ENCODE measurements at regions not wholly inside any gene's neighbourhood (a gene's known extent, or its start where the extent isn't known, plus 50 kb on each side); places are given as distances from the start of the nearest gene placed in this dataset.

GRCh38 chr9:99348289-99348688 is 126.2 kb downstream of the SEC61B start:
- no TSS peak for BruUV-seq (replicated peaks)
- Histone ChIP-seq H3K4me1 (ENCODE audit: insufficient read depth, low read length, poor library complexity, severe bottlenecking) (peaks cover 6% of the 10 kb centered on the region), H3K4me3 (ENCODE audit: low read depth, low read length, poor library complexity, severe bottlenecking) (no peak overlapping the region), H3K27ac (ENCODE audit: low read depth, low read length, poor library complexity, severe bottlenecking) (no peak overlapping the region), H3K9me3 (ENCODE audit: low read depth, low read length, poor library complexity, severe bottlenecking) (no peaks in the 10 kb centered on the region), H3K36me3 (ENCODE audit: insufficient read depth, low read length, poor library complexity, severe bottlenecking) (no peaks in the 10 kb centered on the region), H3K27me3 (replicated peaks; ENCODE audit: insufficient read depth, low read depth, low read length, poor library complexity) (no peaks in the 10 kb centered on the region)
- no peak for DNase-seq (ENCODE audit: low spot score)
- ChIA-PET CTCF (no interaction called here), POLR2A (ENCODE audit: low non-redundant PET) (no interaction called here)
- TF ChIP-seq, protein P1, sequence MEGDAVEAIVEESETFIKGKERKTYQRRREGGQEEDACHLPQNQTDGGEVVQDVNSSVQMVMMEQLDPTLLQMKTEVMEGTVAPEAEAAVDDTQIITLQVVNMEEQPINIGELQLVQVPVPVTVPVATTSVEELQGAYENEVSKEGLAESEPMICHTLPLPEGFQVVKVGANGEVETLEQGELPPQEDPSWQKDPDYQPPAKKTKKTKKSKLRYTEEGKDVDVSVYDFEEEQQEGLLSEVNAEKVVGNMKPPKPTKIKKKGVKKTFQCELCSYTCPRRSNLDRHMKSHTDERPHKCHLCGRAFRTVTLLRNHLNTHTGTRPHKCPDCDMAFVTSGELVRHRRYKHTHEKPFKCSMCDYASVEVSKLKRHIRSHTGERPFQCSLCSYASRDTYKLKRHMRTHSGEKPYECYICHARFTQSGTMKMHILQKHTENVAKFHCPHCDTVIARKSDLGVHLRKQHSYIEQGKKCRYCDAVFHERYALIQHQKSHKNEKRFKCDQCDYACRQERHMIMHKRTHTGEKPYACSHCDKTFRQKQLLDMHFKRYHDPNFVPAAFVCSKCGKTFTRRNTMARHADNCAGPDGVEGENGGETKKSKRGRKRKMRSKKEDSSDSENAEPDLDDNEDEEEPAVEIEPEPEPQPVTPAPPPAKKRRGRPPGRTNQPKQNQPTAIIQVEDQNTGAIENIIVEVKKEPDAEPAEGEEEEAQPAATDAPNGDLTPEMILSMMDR (conservative IDR thresholded peaks at IDR 0.05; ENCODE audit: low read depth, low read length) = no peak
- TF ChIP-seq EZH2 (IDR thresholded peaks at IDR 0.05; ENCODE audit: borderline replicate concordance, low read depth, low read length, poor library complexity, severe bottlenecking) = no peak
- intact Hi-C loops (cut with micrococcal nuclease; ENCODE audit: unreplicated experiment) = no loop called here

DNA sequence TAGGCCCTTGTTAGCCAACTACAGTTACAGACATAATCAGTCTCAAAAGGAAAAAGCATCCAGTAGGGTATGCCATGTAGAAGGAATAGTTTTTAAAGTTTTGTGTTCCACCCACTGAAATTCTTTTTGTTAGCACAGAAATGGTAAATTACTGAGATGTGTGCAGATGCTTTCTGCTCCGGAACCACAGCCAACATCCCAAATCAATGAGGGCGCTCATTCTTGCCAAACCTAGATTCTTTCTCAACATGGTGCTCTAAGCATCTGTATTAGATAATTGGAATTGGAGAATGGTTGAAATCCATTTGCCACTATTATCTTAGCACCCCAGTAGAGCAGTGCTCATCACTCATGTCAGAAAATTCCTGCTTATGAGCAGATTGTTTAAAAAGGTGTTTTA is 127.8 kb downstream of the SEC61B start:
- DNase-seq (ENCODE audit: low spot score) = no peak
- Histone ChIP-seq H3K4me1 (ENCODE audit: insufficient read depth, low read length, poor library complexity, severe bottlenecking) (peaks cover 6% of the 10 kb centered on the region), H3K9me3 (ENCODE audit: low read depth, low read length, poor library complexity, severe bottlenecking) (no peaks in the 10 kb centered on the region), H3K4me3 (ENCODE audit: low read depth, low read length, poor library complexity, severe bottlenecking) (no peak overlapping the region), H3K36me3 (ENCODE audit: insufficient read depth, low read length, poor library complexity, severe bottlenecking) (no peaks in the 10 kb centered on the region), H3K27ac (ENCODE audit: low read depth, low read length, poor library complexity, severe bottlenecking) (no peak overlapping the region), H3K27me3 (replicated peaks; ENCODE audit: insufficient read depth, low read depth, low read length, poor library complexity) (no peaks in the 10 kb centered on the region)
- intact Hi-C loops (cut with micrococcal nuclease; ENCODE audit: unreplicated experiment) = no loop called here
- no TSS peak for BruUV-seq (replicated peaks)
- no peak for TF ChIP-seq EZH2 (IDR thresholded peaks at IDR 0.05; ENCODE audit: borderline replicate concordance, low read depth, low read length, poor library complexity, severe bottlenecking)
- TF ChIP-seq, protein P1 (conservative IDR thresholded peaks at IDR 0.05; ENCODE audit: low read depth, low read length) = no peak
- ChIA-PET CTCF (no interaction called here), POLR2A (ENCODE audit: low non-redundant PET) (no interaction called here)

DNA sequence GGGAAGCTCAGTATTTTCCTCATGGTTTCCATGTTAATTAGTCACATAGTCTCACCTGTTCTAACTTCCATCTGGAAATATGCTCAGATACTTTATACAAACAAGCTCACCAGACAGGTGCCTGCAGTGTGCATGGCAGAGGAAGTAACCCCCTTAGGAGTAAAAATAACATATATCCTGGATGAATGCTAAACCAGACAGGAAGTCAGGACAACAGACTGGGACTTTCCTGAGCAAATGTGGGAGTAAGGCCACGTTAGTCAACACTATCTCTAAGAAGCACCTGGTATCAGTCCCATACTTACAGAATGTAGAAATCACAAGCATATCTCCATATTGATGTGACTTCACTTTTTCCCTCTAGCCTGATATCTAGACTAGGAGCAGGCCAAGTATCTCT is 128.4 kb downstream of the SEC61B start:
- Histone ChIP-seq H3K27me3 (replicated peaks; ENCODE audit: insufficient read depth, low read depth, low read length, poor library complexity) (no peaks in the 10 kb centered on the region), H3K9me3 (ENCODE audit: low read depth, low read length, poor library complexity, severe bottlenecking) (no peaks in the 10 kb centered on the region), H3K4me3 (ENCODE audit: low read depth, low read length, poor library complexity, severe bottlenecking) (no peak overlapping the region), H3K27ac (ENCODE audit: low read depth, low read length, poor library complexity, severe bottlenecking) (no peak overlapping the region), H3K4me1 (ENCODE audit: insufficient read depth, low read length, poor library complexity, severe bottlenecking) (peaks cover 6% of the 10 kb centered on the region), H3K36me3 (ENCODE audit: insufficient read depth, low read length, poor library complexity, severe bottlenecking) (no peaks in the 10 kb centered on the region)
- no peak for DNase-seq (ENCODE audit: low spot score)
- no TSS peak for BruUV-seq (replicated peaks)
- ChIA-PET POLR2A (ENCODE audit: low non-redundant PET) (no interaction called here), CTCF (no interaction called here)
- intact Hi-C loops (cut with micrococcal nuclease; ENCODE audit: unreplicated experiment) = no loop called here
- TF ChIP-seq, protein P1 (conservative IDR thresholded peaks at IDR 0.05; ENCODE audit: low read depth, low read length) = no peak
- no peak for TF ChIP-seq EZH2 (IDR thresholded peaks at IDR 0.05; ENCODE audit: borderline replicate concordance, low read depth, low read length, poor library complexity, severe bottlenecking)

Data from A673 (cell line).